Gastroesophageal sphincter (tissue), 4 donors: ENCODE measurements at regions not wholly inside any gene's neighbourhood (a gene's known extent, or its start where the extent isn't known, plus 50 kb on each side); places are given as distances from the start of the nearest gene placed in this dataset.

Source experiments
- ATAC-seq: fragments of 150-250 bp; one replicate; pipeline ENCODE4 v1.9.1; 2016; ENCODE audit warnings: mild to moderate bottlenecking, moderate library complexity
- H3K27ac ChIP-seq, 4 donors: fragments of 200-600 bp; sonication (generic) in 3 of 4; 1 replicate in 3 of 4; 2 replicates in 1 of 4; pipeline ENCODE4 v1.5.1; 2016 to 2019
- H3K27me3 ChIP-seq: fragments of 200-600 bp; sonication (generic); one replicate; pipeline ENCODE4 v1.5.1; 2019
- H3K36me3 ChIP-seq, 2 donors: fragments of 200-600 bp; sonication (generic); one replicate each; pipeline ENCODE4 v1.5.1; 2019; ENCODE audit warnings: control low read depth in 1 of 2
- H3K4me1 ChIP-seq, 3 donors: fragments of 200-600 bp; sonication (generic); 1 replicate in 2 of 3; 2 replicates in 1 of 3; pipeline ENCODE4 v1.5.1; 2016 to 2019; ENCODE audit warnings: control low read depth in 2 of 3
- H3K4me3 ChIP-seq, 2 donors: fragments of 200-600 bp; sonication (generic); one replicate each; pipeline ENCODE4 v1.5.1; 2019; ENCODE audit warnings: mild to moderate bottlenecking in 1 of 2, moderate library complexity in 1 of 2
- H3K9me3 ChIP-seq, 3 donors: fragments of 200-600 bp; sonication (generic); one replicate each; pipeline ENCODE4 v1.5.1; 2017 to 2019; ENCODE audit warnings: control low read depth in 2 of 3
- CTCF ChIP-seq, 4 experiments: fragments of 200-600 bp in 2 of 4; fragments of 450-650 bp in 2 of 4; sonication (generic) in 1 of 4; IDR thresholded peaks; one replicate each; pipeline ENCODE4 v1.5.1; 2017 to 2019; ENCODE audit warnings: antibody characterized with exemption in 4 of 4, mild to moderate bottlenecking in 2 of 4, moderate library complexity in 2 of 4
- EP300 ChIP-seq: sonication (generic); formaldehyde crosslinking; IDR thresholded peaks from one replicate; pipeline ENCODE4 v1.6.1; 2017; ENCODE audit warnings: antibody characterized with exemption, mild to moderate bottlenecking
- POLR2A ChIP-seq, 2 donors: fragments of 450-650 bp; IDR thresholded peaks; one replicate each; pipeline ENCODE4 v1.6.1; 2017; ENCODE audit warnings: antibody characterized with exemption in 2 of 2, mild to moderate bottlenecking in 2 of 2, moderate library complexity in 1 of 2
- POLR2AphosphoS5 ChIP-seq: sonication (generic); formaldehyde crosslinking; IDR thresholded peaks from one replicate; pipeline ENCODE4 v1.6.1; 2017; ENCODE audit warnings: antibody characterized with exemption
- WGBS, 2 donors: methylation state at CpG; one replicate each; pipeline ENCODE4 v1.1.5; 2018; ENCODE audit warnings: low coverage in 1 of 2; 5-methylcytosine and 5-hydroxymethylcytosine counted together

GRCh38 chr15:62393196-62393595 is 228.1 kb upstream of the C2CD4B start:
- no peaks in the 10 kb centered on the region for H3K9me3 ChIP-seq
- ATAC-seq: no peak
- no peaks in the 10 kb centered on the region for H3K36me3 ChIP-seq
- 87 to 88% methylated on average over 4 of the region's 4 CpGs for WGBS, 2 donors
- no peaks in the 10 kb centered on the region for H3K27me3 ChIP-seq
- peaks cover 0 to 31% (median 6%) of the 10 kb centered on the region in 3 donors for H3K4me1 ChIP-seq
- no peak overlapping the region for H3K27ac ChIP-seq
- no peak overlapping the region for H3K4me3 ChIP-seq
- TF ChIP-seq CTCF (IDR thresholded peaks at IDR 0.05) (no peak), EP300 (no peak), POLR2A (IDR thresholded peaks at IDR 0.05) (no peak), POLR2AphosphoS5 (no peak)

- ATAC-seq: no peak
- H3K4me1 ChIP-seq: peaks cover 0 to 28% (median 6%) of the 10 kb centered on the region in 3 donors
- H3K36me3 ChIP-seq: no peaks in the 10 kb centered on the region
- no peak overlapping the region for H3K4me3 ChIP-seq
- TF ChIP-seq POLR2AphosphoS5: peak; percentile 22
- no peak for TF ChIP-seq CTCF (IDR thresholded peaks at IDR 0.05)
- no peaks in the 10 kb centered on the region for H3K9me3 ChIP-seq
- 30 to 33% methylated on average over 2 of the region's 2 CpGs for WGBS, 2 donors
- H3K27me3 ChIP-seq: no peaks in the 10 kb centered on the region
- no peak overlapping the region for H3K27ac ChIP-seq
Measured at GRCh38 chr15:62394079-62394478, 229.0 kb upstream of the C2CD4B start.

- H3K4me3 ChIP-seq: no peak overlapping the region
- no peaks in the 10 kb centered on the region for H3K27me3 ChIP-seq
- TF ChIP-seq CTCF (IDR thresholded peaks at IDR 0.05): no peak
- TF ChIP-seq EP300: no peak
- no peak for TF ChIP-seq POLR2AphosphoS5
- no peak for TF ChIP-seq POLR2A (IDR thresholded peaks at IDR 0.05)
- ATAC-seq: no peak
- WGBS, 2 donors: 67 to 79% methylated on average over 2 to 5 of the region's 5 CpGs
- H3K36me3 ChIP-seq: no peaks in the 10 kb centered on the region
- no peaks in the 10 kb centered on the region for H3K9me3 ChIP-seq
- H3K4me1 ChIP-seq: peaks cover 2 to 20% (median 12%) of the 10 kb centered on the region in 3 donors
- H3K27ac ChIP-seq: no peak overlapping the region
Measured at GRCh38 chr15:62400778-62401177, 235.7 kb upstream of the C2CD4B start.

- no peaks in the 10 kb centered on the region for H3K36me3 ChIP-seq
- TF ChIP-seq POLR2A (IDR thresholded peaks at IDR 0.05) (no peak), CTCF (IDR thresholded peaks at IDR 0.05) (no peak), EP300 (no peak), POLR2AphosphoS5 (no peak)
- H3K27ac ChIP-seq: peak overlapping the region in 3 of 4 donors; percentile 38 to 52 (median 47)
- H3K27me3 ChIP-seq: no peaks in the 10 kb centered on the region
- H3K4me3 ChIP-seq: no peak overlapping the region
- peaks cover 2 to 20% (median 12%) of the 10 kb centered on the region in 3 donors for H3K4me1 ChIP-seq
- no peak for ATAC-seq
- WGBS, 2 donors: 90 to 92% methylated on average over 2 to 3 of the region's 6 CpGs
- H3K9me3 ChIP-seq: no peaks in the 10 kb centered on the region
Measured at GRCh38 chr15:62402687-62403086, 237.6 kb upstream of the C2CD4B start.

GRCh38 chr15:62403164-62403809 is 238.2 kb upstream of the C2CD4B start:
- Histone ChIP-seq H3K36me3 (no peaks in the 10 kb centered on the region), H3K4me3 (no peak overlapping the region), H3K9me3 (no peaks in the 10 kb centered on the region), H3K27me3 (no peaks in the 10 kb centered on the region), H3K4me1 (peaks cover 2 to 20% (median 12%) of the 10 kb centered on the region in 3 donors), H3K27ac (peak overlapping the region in 3 of 4 donors; percentile 38 to 52 (median 47))
- WGBS, 2 donors: 62 to 73% methylated on average over 5 to 7 of the region's 8 CpGs
- ATAC-seq: peak; percentile 76
- TF ChIP-seq CTCF (IDR thresholded peaks at IDR 0.05) (no peak), POLR2A (IDR thresholded peaks at IDR 0.05) (no peak), EP300 (no peak), POLR2AphosphoS5 (peak; percentile 72)
